Fibroblast of pulmonary artery (primary cell): ENCODE measurements at regions not wholly inside any gene's neighbourhood (a gene's known extent, or its start where the extent isn't known, plus 50 kb on each side); places are given as distances from the start of the nearest gene placed in this dataset.
A peak's percentile ranks its signal among the peaks of the same experiment; 100 is the strongest.

Experiments used
- DNase-seq: peaks from one replicate; pipeline ENCODE4 v3.0.0-alpha.2; 2010; ENCODE audit warnings: low read depth
- H3K4me3 ChIP-seq: replicated peaks from 2 replicates; pipeline ENCODE4 v1.5.1; 2011; ENCODE audit warnings: low read depth, mild to moderate bottlenecking, control low read depth, low read length, moderate library complexity
- TF ChIP-seq, protein P1 (sequence below): IDR thresholded peaks from 2 replicates; pipeline ENCODE4 v1.5.1; 2011; ENCODE audit warnings: mild to moderate bottlenecking, control low read depth, low read length, inconsistent platforms; ENCODE audit errors: missing control alignments

DNA sequence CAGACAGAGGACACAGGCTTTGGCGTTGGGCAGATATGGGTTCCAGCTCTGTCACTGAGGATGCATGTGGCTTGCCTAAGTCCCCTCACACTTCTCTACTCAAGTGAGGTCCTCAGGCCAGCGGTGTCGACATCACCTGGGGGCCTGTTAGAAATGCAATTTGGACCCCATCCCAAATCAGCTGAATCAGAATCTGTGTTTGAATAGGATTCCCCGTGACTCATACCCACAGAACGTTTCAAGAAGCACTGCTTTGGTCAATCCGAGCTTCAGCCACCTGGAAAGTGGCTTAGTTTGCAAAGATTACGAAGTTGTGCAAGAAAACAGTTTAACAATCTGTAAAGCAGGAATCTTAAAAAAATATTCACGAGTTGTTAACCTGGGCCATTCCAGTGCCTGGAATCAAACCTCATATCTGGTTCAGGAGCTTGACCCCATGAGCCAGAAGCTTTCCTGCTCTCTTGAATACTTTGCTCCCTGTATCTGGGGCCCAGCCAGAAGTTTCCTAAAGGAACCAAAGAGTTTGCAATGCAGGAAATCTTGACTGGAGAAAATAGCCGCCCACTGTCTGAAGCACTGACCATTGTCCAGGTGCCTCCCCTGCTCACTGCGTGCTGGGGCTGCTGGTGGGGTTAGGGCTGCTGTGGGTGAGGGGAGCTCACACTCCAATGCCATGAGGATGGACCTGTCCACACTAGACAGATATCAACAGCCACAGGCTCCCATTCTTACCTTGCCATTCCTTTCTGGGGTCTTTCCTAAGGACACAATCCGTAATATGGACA, 208.5 kb upstream of the LINGO1 start:
- H3K4me3 ChIP-seq = no peak overlapping the region
- TF ChIP-seq, protein P1, sequence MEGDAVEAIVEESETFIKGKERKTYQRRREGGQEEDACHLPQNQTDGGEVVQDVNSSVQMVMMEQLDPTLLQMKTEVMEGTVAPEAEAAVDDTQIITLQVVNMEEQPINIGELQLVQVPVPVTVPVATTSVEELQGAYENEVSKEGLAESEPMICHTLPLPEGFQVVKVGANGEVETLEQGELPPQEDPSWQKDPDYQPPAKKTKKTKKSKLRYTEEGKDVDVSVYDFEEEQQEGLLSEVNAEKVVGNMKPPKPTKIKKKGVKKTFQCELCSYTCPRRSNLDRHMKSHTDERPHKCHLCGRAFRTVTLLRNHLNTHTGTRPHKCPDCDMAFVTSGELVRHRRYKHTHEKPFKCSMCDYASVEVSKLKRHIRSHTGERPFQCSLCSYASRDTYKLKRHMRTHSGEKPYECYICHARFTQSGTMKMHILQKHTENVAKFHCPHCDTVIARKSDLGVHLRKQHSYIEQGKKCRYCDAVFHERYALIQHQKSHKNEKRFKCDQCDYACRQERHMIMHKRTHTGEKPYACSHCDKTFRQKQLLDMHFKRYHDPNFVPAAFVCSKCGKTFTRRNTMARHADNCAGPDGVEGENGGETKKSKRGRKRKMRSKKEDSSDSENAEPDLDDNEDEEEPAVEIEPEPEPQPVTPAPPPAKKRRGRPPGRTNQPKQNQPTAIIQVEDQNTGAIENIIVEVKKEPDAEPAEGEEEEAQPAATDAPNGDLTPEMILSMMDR = no peak
- DNase-seq = peak; percentile 71

DNA sequence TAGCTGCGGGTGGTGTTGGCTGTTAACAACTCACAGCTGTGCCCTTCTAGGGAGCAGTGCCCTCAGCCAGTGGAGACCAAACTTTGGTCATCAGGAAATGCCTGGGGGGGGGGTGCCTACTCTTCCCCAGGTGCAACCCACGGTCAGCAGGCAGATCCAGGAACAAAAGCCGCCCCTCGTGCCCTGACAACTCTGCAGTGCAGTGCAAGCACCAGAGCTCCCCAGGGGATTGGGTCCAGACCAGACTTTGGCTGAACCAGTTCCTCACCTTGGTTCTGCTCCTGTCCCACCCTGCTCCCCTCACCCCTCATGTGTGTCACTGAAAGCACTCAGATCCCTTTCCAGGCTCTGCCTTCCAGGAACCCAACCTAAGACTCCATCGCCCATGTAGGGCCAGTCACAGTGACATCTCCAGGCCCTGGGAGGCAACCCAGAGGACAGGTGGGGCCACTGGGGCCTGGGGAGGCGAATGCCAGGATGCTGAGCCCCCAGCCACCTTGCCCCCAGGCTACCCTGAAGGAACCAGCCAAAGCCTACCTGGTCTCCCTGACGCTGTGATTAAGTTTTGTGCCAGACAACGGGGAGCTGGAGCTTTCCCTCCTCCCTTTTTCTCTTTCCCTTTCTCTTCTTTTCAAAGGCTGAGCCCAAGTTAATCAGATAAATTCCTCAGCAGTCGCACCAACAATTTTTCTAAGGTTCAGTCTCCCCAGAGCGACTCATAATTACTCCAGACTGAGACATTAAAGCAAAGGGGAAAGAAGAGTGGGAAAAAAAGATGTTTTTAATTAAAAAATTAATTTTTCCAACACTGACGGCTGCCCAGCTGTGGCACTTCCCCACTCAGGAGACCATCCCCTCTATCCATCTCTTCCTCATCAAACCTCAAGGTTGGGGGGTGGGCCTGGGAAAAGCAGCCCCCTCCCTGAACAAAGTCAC, 207.5 kb upstream of the LINGO1 start:
- TF ChIP-seq, protein P1 = no peak

DNA sequence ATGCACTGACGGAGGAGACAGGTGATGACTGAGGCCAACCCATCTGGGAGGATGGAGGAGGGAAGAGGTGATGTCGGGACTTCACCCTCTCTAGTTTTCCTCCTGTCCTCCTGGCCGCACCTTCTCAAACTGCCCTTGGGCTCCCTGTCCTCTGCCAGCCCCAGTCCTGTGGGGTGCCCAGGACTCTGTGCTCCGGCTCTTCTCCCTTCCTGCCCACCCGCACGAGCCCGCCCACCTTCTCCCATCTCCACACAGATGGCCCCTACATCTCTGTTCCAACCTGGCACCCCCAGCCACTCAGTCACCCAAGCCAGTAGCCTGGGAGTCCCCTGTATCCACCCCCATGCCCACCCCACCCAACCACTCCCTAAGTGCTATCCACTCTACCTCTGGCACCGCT, 206.7 kb upstream of the LINGO1 start:
- TF ChIP-seq, protein P1 = no peak
- DNase-seq = no peak
- no peak overlapping the region for H3K4me3 ChIP-seq

More for the DNA sequence above, 207.5 kb upstream of the LINGO1 start:
- H3K4me3 ChIP-seq = no peak overlapping the region
- DNase-seq = no peak

GRCh38 chr15:77838595-77838994, 205.9 kb upstream of the LINGO1 start:
- TF ChIP-seq, protein P1 = no peak
- no peak for DNase-seq

GRCh38 chr15:77838061-77838460, 205.3 kb upstream of the LINGO1 start:
- no peak for DNase-seq
- TF ChIP-seq, protein P1 = no peak
- no peak overlapping the region for H3K4me3 ChIP-seq

More at GRCh38 chr15:77838595-77838994, 205.9 kb upstream of the LINGO1 start:
- H3K4me3 ChIP-seq = no peak overlapping the region

GRCh38 chr15:77837649-77838025, 204.9 kb upstream of the LINGO1 start:
- TF ChIP-seq, protein P1 = no peak
- no peak for DNase-seq
- H3K4me3 ChIP-seq = no peak overlapping the region
